Neural progenitor cell (in vitro differentiated cells): ENCODE measurements at regions not wholly inside any gene's neighbourhood (a gene's known extent, or its start where the extent isn't known, plus 50 kb on each side); places are given as distances from the start of the nearest gene placed in this dataset.
A peak's percentile ranks its signal among the peaks of the same experiment; 100 is the strongest.

Source experiments
- DNase-seq: peaks from one replicate; pipeline ENCODE4 v3.0.0-alpha.2; 2016; ENCODE audit warnings: low spot score
- H2AFZ ChIP-seq: fragments of 200-600 bp; sonication (generic); replicated peaks from 2 replicates; pipeline ENCODE4 v1.6.1; 2016; ENCODE audit warnings: antibody characterized with exemption
- H3F3A ChIP-seq: fragments of 200-600 bp; sonication (generic); 2 replicates; pipeline ENCODE4 v1.6.1; 2016; ENCODE audit warnings: antibody characterized with exemption, low read depth
- H3K27ac ChIP-seq: fragments of 200-600 bp; sonication (generic); 2 replicates; pipeline ENCODE4 v1.5.1; 2016; ENCODE audit warnings: mild to moderate bottlenecking
- H3K27me3 ChIP-seq: fragments of 200-600 bp; sonication (generic); 2 replicates; pipeline ENCODE4 v1.6.1; 2016; ENCODE audit warnings: mild to moderate bottlenecking, moderate library complexity
- H3K36me3 ChIP-seq: fragments of 200-600 bp; sonication (generic); 2 replicates; pipeline ENCODE4 v1.5.1; 2016
- H3K4me1 ChIP-seq: fragments of 200-600 bp; sonication (generic); 2 replicates; pipeline ENCODE4 v1.6.1; 2016; ENCODE audit warnings: mixed run types
- H3K4me2 ChIP-seq: fragments of 200-600 bp; sonication (generic); 2 replicates; pipeline ENCODE4 v1.6.1; 2016
- H3K4me3 ChIP-seq: fragments of 200-600 bp; sonication (generic); 2 replicates; pipeline ENCODE4 v1.5.1; 2016
- H3K79me2 ChIP-seq: fragments of 200-600 bp; sonication (generic); 2 replicates; pipeline ENCODE4 v1.6.1; 2016; ENCODE audit warnings: low read depth
- H3K9ac ChIP-seq: fragments of 200-600 bp; sonication (generic); 2 replicates; pipeline ENCODE4 v1.6.1; 2016
- H3K9me3 ChIP-seq: fragments of 200-600 bp; sonication (generic); 2 replicates; pipeline ENCODE4 v1.5.1; 2016; ENCODE audit warnings: low read depth
- H4K20me1 ChIP-seq: fragments of 200-600 bp; sonication (generic); 2 replicates; pipeline ENCODE4 v1.6.1; 2016; ENCODE audit warnings: low read depth
- H3K27ac Mint-ChIP-seq: 3 replicates; pipeline ENCODE4 v1.8.0; 2021; ENCODE audit warnings: mixed read lengths
- H3K27me3 Mint-ChIP-seq: 2 replicates; pipeline ENCODE4 v1.8.0; 2022; ENCODE audit warnings: low read depth, mild to moderate bottlenecking, inconsistent platforms, moderate library complexity, mixed read lengths; ENCODE audit not compliant: insufficient read depth
- H3K36me3 Mint-ChIP-seq: 3 replicates; pipeline ENCODE4 v1.8.0; 2021; ENCODE audit warnings: mixed read lengths
- H3K4me1 Mint-ChIP-seq: 3 replicates; pipeline ENCODE4 v1.8.0; 2021; ENCODE audit warnings: mixed read lengths
- H3K4me3 Mint-ChIP-seq: 3 replicates; pipeline ENCODE4 v1.8.0; 2021; ENCODE audit warnings: mild to moderate bottlenecking, moderate library complexity, mixed read lengths
- H3K9me3 Mint-ChIP-seq: 3 replicates; pipeline ENCODE4 v1.8.0; 2020; ENCODE audit warnings: mixed read lengths
- CTCF ChIP-seq: fragments of 200-600 bp; sonication (generic); IDR thresholded peaks from 2 replicates; pipeline ENCODE4 v1.5.1; 2017; ENCODE audit warnings: antibody characterized with exemption, mild to moderate bottlenecking
- EZH2 ChIP-seq: fragments of 200-600 bp; sonication (generic); IDR thresholded peaks from 2 replicates; pipeline ENCODE4 v1.6.1; 2017; ENCODE audit warnings: antibody characterized with exemption, mild to moderate bottlenecking, moderate library complexity
- EZH2phosphoT487 ChIP-seq: fragments of 200-600 bp; sonication (generic); IDR thresholded peaks from 2 replicates; pipeline ENCODE4 v1.6.1; 2017; ENCODE audit warnings: antibody characterized with exemption

- DNase-seq, result no peak
- H3K27ac ChIP-seq, result no peak overlapping the region
- peaks cover 2% of the 10 kb centered on the region for H3K27me3 Mint-ChIP-seq
- H3K4me1 ChIP-seq, result peaks cover 20% of the 10 kb centered on the region
- no peaks in the 10 kb centered on the region for H3K79me2 ChIP-seq
- no peak overlapping the region for H3K4me3 Mint-ChIP-seq
- TF ChIP-seq EZH2 (no peak), CTCF (no peak), EZH2phosphoT487 (no peak)
- H3K36me3 Mint-ChIP-seq, result no peaks in the 10 kb centered on the region
- peaks cover 28% of the 10 kb centered on the region for H3K4me1 Mint-ChIP-seq
- H3K36me3 ChIP-seq, result no peaks in the 10 kb centered on the region
- H3K4me2 ChIP-seq, result no peak overlapping the region
- H3K9ac ChIP-seq, result no peak overlapping the region
- no peak overlapping the region for H3K4me3 ChIP-seq
- no peaks in the 10 kb centered on the region for H3F3A ChIP-seq
- H3K9me3 Mint-ChIP-seq, result no peaks in the 10 kb centered on the region
- H4K20me1 ChIP-seq, result no peaks in the 10 kb centered on the region
- no peak overlapping the region for H3K27ac Mint-ChIP-seq
- H2AFZ ChIP-seq, result no peak overlapping the region
- no peaks in the 10 kb centered on the region for H3K9me3 ChIP-seq
- H3K27me3 ChIP-seq, result no peaks in the 10 kb centered on the region
These were observed 273.9 kb downstream of the SATB1 start for GRCh38 chr3:18151199-18151598.

- Mint-ChIP-seq H3K27me3 (peaks cover 2% of the 10 kb centered on the region), H3K4me1 (peaks cover 28% of the 10 kb centered on the region), H3K36me3 (no peaks in the 10 kb centered on the region), H3K27ac (no peak overlapping the region), H3K4me3 (peak overlapping the region; percentile 9), H3K9me3 (no peaks in the 10 kb centered on the region)
- no peak overlapping the region for H3K27ac ChIP-seq
- no peak overlapping the region for H3K4me2 ChIP-seq
- no peaks in the 10 kb centered on the region for H3K9me3 ChIP-seq
- no peaks in the 10 kb centered on the region for H3K27me3 ChIP-seq
- no peak overlapping the region for H3K9ac ChIP-seq
- H3K36me3 ChIP-seq, result no peaks in the 10 kb centered on the region
- H3F3A ChIP-seq, result no peaks in the 10 kb centered on the region
- H3K79me2 ChIP-seq, result no peaks in the 10 kb centered on the region
- TF ChIP-seq CTCF, result no peak
- TF ChIP-seq EZH2phosphoT487, result no peak
- no peak for TF ChIP-seq EZH2
- H4K20me1 ChIP-seq, result no peaks in the 10 kb centered on the region
- DNase-seq, result no peak
- H2AFZ ChIP-seq, result no peak overlapping the region
- no peak overlapping the region for H3K4me3 ChIP-seq
- H3K4me1 ChIP-seq, result peaks cover 20% of the 10 kb centered on the region
These were observed 275.2 kb downstream of the SATB1 start for GRCh38 chr3:18149935-18150334.

- no peaks in the 10 kb centered on the region for H3K27me3 ChIP-seq
- Mint-ChIP-seq H3K9me3 (no peaks in the 10 kb centered on the region), H3K27ac (no peak overlapping the region), H3K4me3 (peak overlapping the region; percentile 9), H3K4me1 (peaks cover 28% of the 10 kb centered on the region), H3K36me3 (no peaks in the 10 kb centered on the region), H3K27me3 (peaks cover 2% of the 10 kb centered on the region)
- no peaks in the 10 kb centered on the region for H4K20me1 ChIP-seq
- H3K9me3 ChIP-seq, result no peaks in the 10 kb centered on the region
- no peak overlapping the region for H3K9ac ChIP-seq
- no peak overlapping the region for H2AFZ ChIP-seq
- no peak for DNase-seq
- H3F3A ChIP-seq, result no peaks in the 10 kb centered on the region
- H3K4me3 ChIP-seq, result no peak overlapping the region
- H3K36me3 ChIP-seq, result no peaks in the 10 kb centered on the region
- TF ChIP-seq CTCF, result no peak
- no peaks in the 10 kb centered on the region for H3K79me2 ChIP-seq
- H3K4me1 ChIP-seq, result peaks cover 20% of the 10 kb centered on the region
- H3K27ac ChIP-seq, result no peak overlapping the region
- no peak overlapping the region for H3K4me2 ChIP-seq
These were observed 275.8 kb downstream of the SATB1 start for GRCh38 chr3:18149386-18149785.

GRCh38 chr3:18144571-18144970, 280.6 kb downstream of the SATB1 start:
- H3K9ac ChIP-seq, result no peak overlapping the region
- H3K4me3 ChIP-seq, result no peak overlapping the region
- no peak overlapping the region for H3K27ac ChIP-seq
- Mint-ChIP-seq H3K36me3 (no peaks in the 10 kb centered on the region), H3K27me3 (no peaks in the 10 kb centered on the region), H3K4me1 (peaks cover 7% of the 10 kb centered on the region), H3K27ac (no peak overlapping the region), H3K9me3 (no peaks in the 10 kb centered on the region), H3K4me3 (no peak overlapping the region)
- H2AFZ ChIP-seq, result no peak overlapping the region
- H3K4me2 ChIP-seq, result no peak overlapping the region
- H3K27me3 ChIP-seq, result no peaks in the 10 kb centered on the region
- no peaks in the 10 kb centered on the region for H3F3A ChIP-seq
- no peak for TF ChIP-seq CTCF
- TF ChIP-seq EZH2, result no peak
- TF ChIP-seq EZH2phosphoT487, result no peak
- no peak for DNase-seq
- no peaks in the 10 kb centered on the region for H3K4me1 ChIP-seq
- H4K20me1 ChIP-seq, result no peaks in the 10 kb centered on the region
- no peaks in the 10 kb centered on the region for H3K36me3 ChIP-seq
- no peaks in the 10 kb centered on the region for H3K9me3 ChIP-seq
- H3K79me2 ChIP-seq, result no peaks in the 10 kb centered on the region
